Transverse colon (tissue), 4 donors: ENCODE measurements at regions not wholly inside any gene's neighbourhood (a gene's known extent, or its start where the extent isn't known, plus 50 kb on each side); places are given as distances from the start of the nearest gene placed in this dataset.

Experiments
- DNase-seq: peaks from one replicate; pipeline ENCODE4 v3.0.0-alpha.2; 2019
- H3K27ac ChIP-seq, 4 donors: fragments of 200-600 bp; sonication (generic); 2 replicates each; pipeline ENCODE4 v1.5.1; 2016 to 2018; ENCODE audit warnings: inconsistent platforms in 4 of 4
- H3K27me3 ChIP-seq: fragments of 200-600 bp; sonication (generic); 2 replicates; pipeline ENCODE4 v1.5.1; 2017; ENCODE audit warnings: inconsistent platforms
- H3K36me3 ChIP-seq, 4 donors: fragments of 200-600 bp; sonication (generic); 2 replicates each; pipeline ENCODE4 v1.5.1; 2017 to 2019; ENCODE audit warnings: inconsistent platforms in 4 of 4
- H3K4me1 ChIP-seq, 4 donors: fragments of 200-600 bp; sonication (generic); 2 replicates each; pipeline ENCODE4 v1.5.1; 2017 to 2020; ENCODE audit warnings: inconsistent platforms in 4 of 4
- H3K4me3 ChIP-seq, 4 donors: fragments of 200-600 bp; sonication (generic); 1 replicate in 1 of 4; 2 replicates in 3 of 4; pipeline versions ENCODE4 v1.5.1 to v1.6.1; 2017 to 2019; ENCODE audit warnings: inconsistent platforms in 4 of 4
- H3K9me3 ChIP-seq, 2 donors: fragments of 200-600 bp; sonication (generic); 2 replicates each; pipeline ENCODE4 v1.5.1; 2017 to 2019; ENCODE audit warnings: inconsistent platforms in 2 of 2
- CTCF ChIP-seq, 5 experiments: fragments of 200-600 bp in 3 of 5; fragments of 450-650 bp in 2 of 5; sonication (generic) in 3 of 5; IDR thresholded peaks; 1 replicate in 2 of 5; 2 replicates in 3 of 5; pipeline ENCODE4 v1.5.1; 2016 to 2017; ENCODE audit warnings: antibody characterized with exemption in 5 of 5, inconsistent platforms in 3 of 5, mild to moderate bottlenecking in 2 of 5, moderate library complexity in 1 of 5
- EP300 ChIP-seq: sonication (generic); formaldehyde crosslinking; IDR thresholded peaks from one replicate; pipeline ENCODE4 v1.6.1; 2017; ENCODE audit warnings: antibody characterized with exemption, low read depth
- POLR2A ChIP-seq: fragments of 450-650 bp; IDR thresholded peaks from one replicate; pipeline ENCODE4 v1.6.1; 2016; ENCODE audit warnings: antibody characterized with exemption, mild to moderate bottlenecking, moderate library complexity
- POLR2AphosphoS5 ChIP-seq, 3 donors: sonication (generic); formaldehyde crosslinking; IDR thresholded peaks; one replicate each; pipeline ENCODE4 v1.6.1; 2016; ENCODE audit warnings: antibody characterized with exemption in 3 of 3
- WGBS, 2 donors: methylation state at CpG; one replicate each; pipeline ENCODE4 v1.1.5; 2018; ENCODE audit warnings: low coverage in 1 of 2; 5-methylcytosine and 5-hydroxymethylcytosine counted together
- in situ Hi-C, 4 donors: fragments of 200-750 bp; cut with MboI; loops; one replicate each; pipeline versions ENCODE4 v1.15.0 to v1.15.1; 2017; ENCODE audit warnings: low sequenced_read_pairs in 3 of 4, low pct_ligation_motif_present in 1 of 4, low pct_unique_long_range_greater_than_20kb in 1 of 4
- intact Hi-C: fragments of 100-400 bp; cut with DNase I; formaldehyde crosslinking; loops from one replicate; pipeline ENCODE4 v1.15.1; 2023; ENCODE audit warnings: low total_unique reads

GRCh38 chr2:57674025-57674424, 372.6 kb upstream of the VRK2 start:
- no peaks in the 10 kb centered on the region for H3K27me3 ChIP-seq
- in situ Hi-C loops = no loop called here
- H3K27ac ChIP-seq = no peak overlapping the region
- no peaks in the 10 kb centered on the region for H3K36me3 ChIP-seq
- H3K4me1 ChIP-seq = no peaks in the 10 kb centered on the region
- WGBS, 2 donors = 29 to 49% methylated on average over 2 of the region's 2 CpGs
- intact Hi-C loops = no loop called here
- H3K4me3 ChIP-seq = no peak overlapping the region
- TF ChIP-seq POLR2A (no peak), EP300 (no peak), POLR2AphosphoS5 (IDR thresholded peaks at IDR 0.05) (no peak)
- no peaks in the 10 kb centered on the region for H3K9me3 ChIP-seq
- DNase-seq = no peak

GRCh38 chr2:57674743-57675142, 371.9 kb upstream of the VRK2 start:
- intact Hi-C loops (no loop called here), in situ Hi-C loops (no loop called here)
- H3K27me3 ChIP-seq = no peaks in the 10 kb centered on the region
- H3K9me3 ChIP-seq = no peaks in the 10 kb centered on the region
- H3K36me3 ChIP-seq = no peaks in the 10 kb centered on the region
- no peak for TF ChIP-seq EP300
- no peak for TF ChIP-seq CTCF (IDR thresholded peaks at IDR 0.05)
- no peak for TF ChIP-seq POLR2AphosphoS5 (IDR thresholded peaks at IDR 0.05)
- no peak for TF ChIP-seq POLR2A
- 48 to 70% methylated on average over 2 of the region's 2 CpGs for WGBS, 2 donors
- no peak overlapping the region for H3K4me3 ChIP-seq
- DNase-seq = no peak
- H3K27ac ChIP-seq = no peak overlapping the region
- H3K4me1 ChIP-seq = no peaks in the 10 kb centered on the region

- in situ Hi-C loops (no loop called here), intact Hi-C loops (no loop called here)
- TF ChIP-seq POLR2A (no peak), EP300 (no peak), CTCF (IDR thresholded peaks at IDR 0.05) (no peak), POLR2AphosphoS5 (IDR thresholded peaks at IDR 0.05) (no peak)
- Histone ChIP-seq H3K4me3 (no peak overlapping the region), H3K27me3 (no peaks in the 10 kb centered on the region), H3K27ac (no peak overlapping the region), H3K9me3 (no peaks in the 10 kb centered on the region), H3K36me3 (no peaks in the 10 kb centered on the region), H3K4me1 (no peaks in the 10 kb centered on the region)
- no peak for DNase-seq
Measured at GRCh38 chr2:57677296-57677695, 369.3 kb upstream of the VRK2 start.

GRCh38 chr2:57681650-57682049, 365.0 kb upstream of the VRK2 start:
- Histone ChIP-seq H3K9me3 (no peaks in the 10 kb centered on the region), H3K4me1 (no peaks in the 10 kb centered on the region), H3K36me3 (no peaks in the 10 kb centered on the region), H3K27me3 (no peaks in the 10 kb centered on the region), H3K4me3 (no peak overlapping the region), H3K27ac (no peak overlapping the region)
- TF ChIP-seq EP300 (no peak), POLR2AphosphoS5 (IDR thresholded peaks at IDR 0.05) (no peak), CTCF (IDR thresholded peaks at IDR 0.05) (no peak), POLR2A (no peak)
- in situ Hi-C loops (no loop called here), intact Hi-C loops (no loop called here)
- 60 to 68% methylated on average over 1 of the region's 1 CpG for WGBS, 2 donors
- no peak for DNase-seq

- Histone ChIP-seq H3K27me3 (no peaks in the 10 kb centered on the region), H3K4me1 (no peaks in the 10 kb centered on the region), H3K27ac (no peak overlapping the region), H3K36me3 (no peaks in the 10 kb centered on the region), H3K9me3 (peaks cover 0 to 4% of the 10 kb centered on the region in 2 donors), H3K4me3 (no peak overlapping the region)
- DNase-seq = no peak
- 90% methylated on average over 2 of the region's 2 CpGs; no CpG with 5 or more reads in 1 of the 2 donors for WGBS, 2 donors
- in situ Hi-C loops = no loop called here
- TF ChIP-seq POLR2AphosphoS5 (IDR thresholded peaks at IDR 0.05) = no peak
- no peak for TF ChIP-seq EP300
- TF ChIP-seq CTCF (IDR thresholded peaks at IDR 0.05) = no peak
- intact Hi-C loops = no loop called here
Measured at GRCh38 chr2:57685032-57685431, 361.6 kb upstream of the VRK2 start.
